AG04449 (cell line): ENCODE measurements at regions not wholly inside any gene's neighbourhood (a gene's known extent, or its start where the extent isn't known, plus 50 kb on each side); places are given as distances from the start of the nearest gene placed in this dataset.

ENCODE experiments used
- CTCF ChIA-PET: fragments of 350-600 bp; formaldehyde crosslinking; extraction: SDS; loops from one replicate; lab custom pipeline; 2021; ENCODE audit warnings: antibody characterized with exemption; lab: Yijun Ruan, JAX
- POLR2A ChIA-PET: fragments of 400-600, 350-600 bp; formaldehyde crosslinking; extraction: SDS; loops from one replicate; lab custom pipeline; 2020; ENCODE audit warnings: antibody characterized with exemption, inconsistent platforms; lab: Yijun Ruan, JAX
- DNase-seq: peaks from one replicate; pipeline ENCODE4 v3.0.0-alpha.2; 2010; ENCODE audit warnings: low read depth, low spot score
- H3K4me3 ChIP-seq: 2 replicates; pipeline ENCODE4 v1.5.1; 2011; ENCODE audit warnings: low read depth, mild to moderate bottlenecking, control low read depth, low read length
- TF ChIP-seq, protein P1 (sequence below): IDR thresholded peaks from one replicate; pipeline ENCODE4 v1.5.1; 2011; ENCODE audit warnings: mild to moderate bottlenecking, moderate library complexity, low read length, control low read depth, inconsistent platforms; ENCODE audit not compliant: insufficient read depth; ENCODE audit errors: missing control alignments

GRCh38 chr6:100105919-100106529, 112.0 kb upstream of the MCHR2 start:
- DNase-seq: no peak
- TF ChIP-seq, protein P1, sequence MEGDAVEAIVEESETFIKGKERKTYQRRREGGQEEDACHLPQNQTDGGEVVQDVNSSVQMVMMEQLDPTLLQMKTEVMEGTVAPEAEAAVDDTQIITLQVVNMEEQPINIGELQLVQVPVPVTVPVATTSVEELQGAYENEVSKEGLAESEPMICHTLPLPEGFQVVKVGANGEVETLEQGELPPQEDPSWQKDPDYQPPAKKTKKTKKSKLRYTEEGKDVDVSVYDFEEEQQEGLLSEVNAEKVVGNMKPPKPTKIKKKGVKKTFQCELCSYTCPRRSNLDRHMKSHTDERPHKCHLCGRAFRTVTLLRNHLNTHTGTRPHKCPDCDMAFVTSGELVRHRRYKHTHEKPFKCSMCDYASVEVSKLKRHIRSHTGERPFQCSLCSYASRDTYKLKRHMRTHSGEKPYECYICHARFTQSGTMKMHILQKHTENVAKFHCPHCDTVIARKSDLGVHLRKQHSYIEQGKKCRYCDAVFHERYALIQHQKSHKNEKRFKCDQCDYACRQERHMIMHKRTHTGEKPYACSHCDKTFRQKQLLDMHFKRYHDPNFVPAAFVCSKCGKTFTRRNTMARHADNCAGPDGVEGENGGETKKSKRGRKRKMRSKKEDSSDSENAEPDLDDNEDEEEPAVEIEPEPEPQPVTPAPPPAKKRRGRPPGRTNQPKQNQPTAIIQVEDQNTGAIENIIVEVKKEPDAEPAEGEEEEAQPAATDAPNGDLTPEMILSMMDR: no peak
- ChIA-PET POLR2A (no interaction called here), CTCF (interaction anchor here (0.6 to 5.9 kb wide), 12 partner anchors 8 to 614 kb away, joined by 3 to 65 read pairs (median 11); partner anchors contain the start of gene SIM1)
- no peak overlapping the region for H3K4me3 ChIP-seq

DNA sequence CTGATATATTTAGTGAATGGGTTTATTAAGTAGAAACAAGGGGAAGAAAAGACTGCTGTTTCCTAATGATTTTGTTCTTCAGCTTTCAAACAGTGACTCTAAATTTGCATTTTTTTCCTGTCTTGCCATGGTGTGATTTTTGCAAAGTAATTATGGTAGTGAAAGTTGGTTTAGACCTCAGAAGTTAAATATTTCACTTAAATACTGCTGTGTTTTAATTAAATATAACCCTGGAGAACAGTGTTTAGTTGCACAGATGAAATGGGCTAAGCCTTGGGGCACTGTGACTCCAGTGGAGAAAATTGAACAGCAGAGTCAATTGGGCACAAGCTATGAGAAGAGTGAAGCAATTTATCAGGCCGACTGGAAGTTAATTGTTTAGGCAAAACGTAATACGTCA, 111.1 kb upstream of the MCHR2 start:
- ChIA-PET CTCF (interaction anchor here (0.6 to 5.9 kb wide), 9 partner anchors 9 to 556 kb away, joined by 3 to 65 read pairs (median 12); partner anchors contain the start of gene SIM1), POLR2A (no interaction called here)
- H3K4me3 ChIP-seq: no peak overlapping the region
- TF ChIP-seq, protein P1: no peak
- no peak for DNase-seq

DNA sequence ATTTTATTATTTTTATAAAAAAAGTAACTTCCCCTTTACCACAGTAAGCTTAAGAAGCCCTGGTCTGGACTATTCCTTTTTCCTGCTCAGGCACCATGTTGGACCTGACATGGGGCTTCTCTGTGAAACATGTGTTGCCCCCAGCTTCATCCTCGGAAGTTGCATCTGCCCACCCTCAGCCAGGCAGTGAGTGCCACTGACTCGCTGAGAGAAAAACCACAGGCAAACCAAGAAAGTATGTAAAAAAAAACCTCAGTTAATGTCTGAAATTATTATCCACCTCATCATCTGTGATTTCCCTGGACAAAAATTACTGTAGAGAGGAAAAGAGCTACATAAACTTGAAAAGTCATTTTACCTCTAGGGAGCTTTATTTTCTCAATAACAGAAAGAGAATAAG, 109.9 kb upstream of the MCHR2 start:
- TF ChIP-seq, protein P1: no peak
- ChIA-PET POLR2A (no interaction called here), CTCF (interaction anchor here (1.0 to 5.9 kb wide), 13 partner anchors 8 to 777 kb away, joined by 3 to 65 read pairs (median 4); partner anchors contain the start of gene ASCC3)
- no peak for DNase-seq
- H3K4me3 ChIP-seq: no peak overlapping the region

GRCh38 chr6:100103194-100103593, 109.2 kb upstream of the MCHR2 start:
- POLR2A ChIA-PET: no interaction called here
- CTCF ChIA-PET: interaction anchor here (1.0 to 5.9 kb wide), 12 partner anchors 8 to 778 kb away, joined by 3 to 65 read pairs (median 4); partner anchors contain the start of gene ASCC3
- TF ChIP-seq, protein P1: no peak
- no peak for DNase-seq
- no peak overlapping the region for H3K4me3 ChIP-seq

DNA sequence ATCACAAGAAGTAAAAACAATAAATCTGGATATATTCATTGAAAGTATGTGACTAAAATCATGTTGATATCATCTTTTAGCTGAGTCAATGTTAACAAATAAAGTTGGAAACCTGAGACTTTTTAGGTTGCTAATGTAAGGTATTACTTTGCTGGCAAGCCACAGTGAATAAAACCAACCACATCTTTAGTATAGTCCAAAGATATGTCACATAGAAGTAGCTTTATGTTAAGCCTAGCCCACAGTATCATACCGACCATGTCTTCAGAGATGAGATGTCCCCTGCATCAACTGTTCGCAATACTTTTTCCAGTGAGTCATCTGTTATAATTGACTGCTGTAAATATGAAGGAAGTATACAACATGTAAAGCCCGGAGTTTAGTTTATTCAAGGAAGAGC, 107.6 kb upstream of the MCHR2 start:
- ChIA-PET POLR2A (interaction anchor here (1.2 kb wide), 1 partner anchor 363 kb away, joined by 3 read pairs; the partner anchor contains the start of gene SIM1), CTCF (interaction anchor here (0.7 to 6.5 kb wide), 14 partner anchors 9 to 581 kb away, joined by 3 to 350 read pairs (median 6); partner anchors contain the start of gene SIM1)
- TF ChIP-seq, protein P1: no peak
- no peak for DNase-seq
- H3K4me3 ChIP-seq: no peak overlapping the region

GRCh38 chr6:100100776-100101175, 106.8 kb upstream of the MCHR2 start:
- DNase-seq: no peak
- POLR2A ChIA-PET: interaction anchor here (0.6 kb wide), 1 partner anchor 618 kb away, joined by 3 read pairs; no protein-coding TSS in a partner anchor
- no peak overlapping the region for H3K4me3 ChIP-seq
- TF ChIP-seq, protein P1: no peak
- CTCF ChIA-PET: interaction anchor here (0.7 to 6.5 kb wide), 19 partner anchors 8 to 582 kb away, joined by 3 to 350 read pairs (median 6); partner anchors contain the start of genes MCHR2 and SIM1
